Smooth muscle cell (in vitro differentiated cells): ENCODE measurements at regions not wholly inside any gene's neighbourhood (a gene's known extent, or its start where the extent isn't known, plus 50 kb on each side); places are given as distances from the start of the nearest gene placed in this dataset.
A peak's percentile ranks its signal among the peaks of the same experiment; 100 is the strongest.

ENCODE experiments used
- DNase-seq: peaks from one replicate; lab custom pipeline; 2025; ENCODE audit not compliant: unreplicated experiment; lab: John Stamatoyannopoulos, UW
- H2AFZ ChIP-seq: fragments of 200-600 bp; sonication (generic); 2 replicates; pipeline ENCODE4 v1.6.0; 2016; ENCODE audit warnings: antibody characterized with exemption, low read depth, mild to moderate bottlenecking
- H3F3A ChIP-seq: fragments of 200-600 bp; sonication (generic); 2 replicates; pipeline ENCODE4 v1.6.0; 2017; ENCODE audit warnings: antibody characterized with exemption, low read depth
- H3K27ac ChIP-seq: fragments of 200-600 bp; sonication (generic); 2 replicates; pipeline ENCODE4 v1.5.1; 2016; ENCODE audit warnings: low read depth, mild to moderate bottlenecking
- H3K27me3 ChIP-seq: fragments of 200-600 bp; sonication (generic); 2 replicates; pipeline ENCODE4 v1.6.1; 2016; ENCODE audit warnings: low read depth, mild to moderate bottlenecking
- H3K36me3 ChIP-seq: fragments of 200-600 bp; sonication (generic); 2 replicates; pipeline ENCODE4 v1.5.1; 2016; ENCODE audit warnings: low read depth
- H3K4me1 ChIP-seq: fragments of 200-600 bp; sonication (generic); 2 replicates; pipeline ENCODE4 v1.5.1; 2016; ENCODE audit warnings: low read depth
- H3K4me2 ChIP-seq: fragments of 200-600 bp; sonication (generic); 2 replicates; pipeline ENCODE4 v1.6.0; 2016; ENCODE audit warnings: mild to moderate bottlenecking
- H3K4me3 ChIP-seq: fragments of 200-600 bp; sonication (generic); 2 replicates; pipeline ENCODE4 v1.5.1; 2016; ENCODE audit warnings: mild to moderate bottlenecking
- H3K79me2 ChIP-seq: fragments of 200-600 bp; sonication (generic); 2 replicates; pipeline ENCODE4 v1.6.0; 2016; ENCODE audit warnings: low read depth, mild to moderate bottlenecking
- H3K9ac ChIP-seq: fragments of 200-600 bp; sonication (generic); 2 replicates; pipeline ENCODE4 v1.6.0; 2016; ENCODE audit warnings: low read depth
- H3K9me3 ChIP-seq: fragments of 200-600 bp; sonication (generic); replicated peaks from 2 replicates; pipeline ENCODE4 v1.5.1; 2016; ENCODE audit warnings: low read depth
- H4K20me1 ChIP-seq: fragments of 200-600 bp; sonication (generic); 2 replicates; pipeline ENCODE4 v1.6.0; 2016; ENCODE audit warnings: low read depth
- CTCF ChIP-seq: fragments of 200-600 bp; sonication (generic); IDR thresholded peaks from 2 replicates; pipeline ENCODE4 v1.5.1; 2017; ENCODE audit warnings: borderline replicate concordance, mild to moderate bottlenecking, antibody characterized with exemption; ENCODE audit not compliant: insufficient read depth, poor library complexity, severe bottlenecking
- WGBS: methylation state at CpG from one replicate; pipeline ENCODE4 v1.1.7; 2016; ENCODE audit warnings: low lambda C conversion rate; 5-methylcytosine and 5-hydroxymethylcytosine counted together

DNA sequence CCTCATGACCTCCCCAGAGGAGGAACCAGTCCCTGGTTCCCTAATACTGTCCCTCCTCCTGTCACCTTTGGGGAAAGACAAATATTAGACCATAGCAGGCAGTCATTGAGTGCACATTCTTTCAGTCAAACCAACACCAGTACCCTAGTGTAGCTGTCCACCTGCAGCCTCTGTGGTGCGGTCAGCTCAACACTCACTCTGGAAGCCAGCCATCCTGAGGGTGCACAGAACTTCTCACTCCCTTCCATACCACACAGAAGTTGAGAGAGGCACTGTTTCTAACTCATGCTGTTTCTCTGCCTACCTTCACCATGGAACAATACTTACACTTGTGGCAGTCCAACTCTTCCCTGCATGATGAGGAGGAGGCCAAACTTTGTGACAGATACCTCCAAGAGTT, 175.6 kb upstream of the FOXN2 start:
- no peak for TF ChIP-seq CTCF
- DNase-seq, result no peak
- 0% methylated on average over 1 of the region's 1 CpG for WGBS

DNA sequence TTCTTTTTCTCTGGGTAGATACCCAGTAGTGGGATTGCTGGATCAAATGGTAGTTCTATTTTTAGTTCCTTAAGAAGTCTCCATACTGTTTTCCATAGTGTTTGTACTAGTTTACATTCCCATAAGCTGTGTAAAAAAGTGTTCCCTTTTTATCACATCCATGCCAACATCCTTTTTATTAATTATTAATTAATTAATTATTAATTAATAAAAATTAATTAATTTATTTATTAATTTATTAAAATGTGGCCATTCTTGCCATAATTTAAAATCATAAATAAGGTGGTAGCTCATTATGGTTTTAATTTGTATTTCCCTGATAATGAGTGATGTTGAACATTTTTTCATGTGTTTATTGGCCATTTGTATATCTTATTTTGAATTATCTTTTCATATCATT, 173.9 kb upstream of the FOXN2 start:
- Histone ChIP-seq H4K20me1 (no peaks in the 10 kb centered on the region), H3F3A (no peaks in the 10 kb centered on the region), H3K36me3 (no peaks in the 10 kb centered on the region), H3K4me1 (no peaks in the 10 kb centered on the region), H3K4me3 (no peak overlapping the region), H3K9ac (no peak overlapping the region), H3K4me2 (no peak overlapping the region), H3K79me2 (no peaks in the 10 kb centered on the region), H3K9me3 (no peaks in the 10 kb centered on the region), H2AFZ (no peak overlapping the region), H3K27me3 (no peaks in the 10 kb centered on the region), H3K27ac (no peak overlapping the region)
- no peak for TF ChIP-seq CTCF
- DNase-seq, result no peak

More for the DNA sequence above, 175.6 kb upstream of the FOXN2 start:
- Histone ChIP-seq H3K79me2 (no peaks in the 10 kb centered on the region), H2AFZ (no peak overlapping the region), H3K27ac (no peak overlapping the region), H3K4me1 (no peaks in the 10 kb centered on the region), H3K4me3 (no peak overlapping the region), H4K20me1 (no peaks in the 10 kb centered on the region), H3K9me3 (no peaks in the 10 kb centered on the region), H3K36me3 (no peaks in the 10 kb centered on the region), H3K9ac (no peak overlapping the region), H3K27me3 (no peaks in the 10 kb centered on the region), H3F3A (no peaks in the 10 kb centered on the region), H3K4me2 (no peak overlapping the region)

GRCh38 chr2:48144777-48145176, 169.7 kb upstream of the FOXN2 start:
- 64% methylated on average over 2 of the region's 2 CpGs for WGBS
- Histone ChIP-seq H4K20me1 (no peaks in the 10 kb centered on the region), H3F3A (no peaks in the 10 kb centered on the region), H3K4me1 (no peaks in the 10 kb centered on the region), H2AFZ (no peak overlapping the region), H3K9ac (no peak overlapping the region), H3K79me2 (no peaks in the 10 kb centered on the region), H3K36me3 (no peaks in the 10 kb centered on the region), H3K4me3 (no peak overlapping the region), H3K4me2 (peak overlapping the region; percentile 47), H3K9me3 (no peaks in the 10 kb centered on the region), H3K27me3 (no peaks in the 10 kb centered on the region), H3K27ac (no peak overlapping the region)
- no peak for DNase-seq
- TF ChIP-seq CTCF, result no peak

- peak overlapping the region; percentile 47 for H3K4me2 ChIP-seq
- DNase-seq, result no peak
Measured at GRCh38 chr2:48145845-48146452, 168.5 kb upstream of the FOXN2 start.

More at GRCh38 chr2:48145845-48146452, 168.5 kb upstream of the FOXN2 start:
- no peaks in the 10 kb centered on the region for H3K4me1 ChIP-seq
- no peaks in the 10 kb centered on the region for H3K79me2 ChIP-seq
- H3K27ac ChIP-seq, result peak overlapping the region; percentile 64
- 53% methylated on average over 6 of the region's 6 CpGs for WGBS
- no peaks in the 10 kb centered on the region for H3F3A ChIP-seq
- no peaks in the 10 kb centered on the region for H3K9me3 ChIP-seq
- H3K9ac ChIP-seq, result no peak overlapping the region
- TF ChIP-seq CTCF, result no peak
- no peaks in the 10 kb centered on the region for H4K20me1 ChIP-seq
- H3K4me3 ChIP-seq, result no peak overlapping the region
- no peaks in the 10 kb centered on the region for H3K27me3 ChIP-seq
- no peaks in the 10 kb centered on the region for H3K36me3 ChIP-seq
- H2AFZ ChIP-seq, result peak overlapping the region; percentile 64
